ENCODE measurements at regions not wholly inside any gene's neighbourhood (a gene's known extent, or its start where the extent isn't known, plus 50 kb on each side); places are given as distances from the start of the nearest gene placed in this dataset.
"Not testable (repeated sequence)": the region's sequence is repeated elsewhere in the genome, so short reads cannot be mapped to it uniquely, and the experiment has no call there.

- not testable (repeated sequence) for H3K27me3 Mint-ChIP-seq (ENCODE audit: low read depth); ATAC-seq; H3K4me1 Mint-ChIP-seq (ENCODE audit: low read depth); H3K36me3 Mint-ChIP-seq (ENCODE audit: insufficient read depth); DNase-seq; H3K4me3 Mint-ChIP-seq
- H3K9me3 Mint-ChIP-seq, result peaks cover 19% of the 10 kb centered on the region
Measured at GRCh38 chr12:86709017-86709416, 452.8 kb upstream of the MGAT4C start.

GRCh38 chr12:86698641-86698980, 442.4 kb upstream of the MGAT4C start:
- DNase-seq (no peak), ATAC-seq (no peak)
- H3K36me3 Mint-ChIP-seq (ENCODE audit: insufficient read depth), result no peaks in the 10 kb centered on the region
- no peak overlapping the region for H3K4me3 Mint-ChIP-seq
- no peaks in the 10 kb centered on the region for H3K27me3 Mint-ChIP-seq (ENCODE audit: low read depth)
- no peaks in the 10 kb centered on the region for H3K4me1 Mint-ChIP-seq (ENCODE audit: low read depth)
- H3K9me3 Mint-ChIP-seq, result peaks cover 15% of the 10 kb centered on the region

GRCh38 chr12:86697916-86698640, 441.9 kb upstream of the MGAT4C start:
- peaks cover 15% of the 10 kb centered on the region for H3K9me3 Mint-ChIP-seq

GRCh38 chr12:86683568-86684304, 427.5 kb upstream of the MGAT4C start:
- Mint-ChIP-seq H3K36me3 (ENCODE audit: insufficient read depth) (no peaks in the 10 kb centered on the region), H3K27me3 (ENCODE audit: low read depth) (no peaks in the 10 kb centered on the region), H3K4me1 (ENCODE audit: low read depth) (no peaks in the 10 kb centered on the region), H3K4me3 (no peak overlapping the region), H3K9me3 (peaks cover 19% of the 10 kb centered on the region)
- ATAC-seq (no peak), DNase-seq (no peak)

More at GRCh38 chr12:86697916-86698640, 441.9 kb upstream of the MGAT4C start:
- Mint-ChIP-seq H3K27me3 (ENCODE audit: low read depth) (no peaks in the 10 kb centered on the region), H3K36me3 (ENCODE audit: insufficient read depth) (no peaks in the 10 kb centered on the region), H3K4me3 (no peak overlapping the region), H3K4me1 (ENCODE audit: low read depth) (no peaks in the 10 kb centered on the region)
- ATAC-seq (no peak), DNase-seq (no peak)

- H3K27me3 Mint-ChIP-seq (ENCODE audit: low read depth), result no peaks in the 10 kb centered on the region
- no peak overlapping the region for H3K4me3 Mint-ChIP-seq
- DNase-seq (no peak), ATAC-seq (no peak)
- no peaks in the 10 kb centered on the region for H3K36me3 Mint-ChIP-seq (ENCODE audit: insufficient read depth)
- H3K9me3 Mint-ChIP-seq, result peaks cover 13% of the 10 kb centered on the region
- no peaks in the 10 kb centered on the region for H3K4me1 Mint-ChIP-seq (ENCODE audit: low read depth)
Measured at GRCh38 chr12:86681060-86681459, 424.9 kb upstream of the MGAT4C start.

- Mint-ChIP-seq H3K36me3 (ENCODE audit: insufficient read depth) (no peaks in the 10 kb centered on the region), H3K9me3 (peaks cover 5% of the 10 kb centered on the region), H3K4me3 (no peak overlapping the region), H3K27me3 (ENCODE audit: low read depth) (no peaks in the 10 kb centered on the region), H3K4me1 (ENCODE audit: low read depth) (no peaks in the 10 kb centered on the region)
- DNase-seq, result no peak
- ATAC-seq, result no peak
Measured at GRCh38 chr12:86675197-86675596, 419.0 kb upstream of the MGAT4C start.

GRCh38 chr12:86670986-86671385, 414.8 kb upstream of the MGAT4C start:
- DNase-seq, result no peak

GRCh38 chr12:86669010-86669409, 412.8 kb upstream of the MGAT4C start:
- Mint-ChIP-seq H3K4me3 (no peak overlapping the region), H3K4me1 (ENCODE audit: low read depth) (no peaks in the 10 kb centered on the region), H3K9me3 (peaks cover 12% of the 10 kb centered on the region)

More at GRCh38 chr12:86670986-86671385, 414.8 kb upstream of the MGAT4C start:
- H3K27me3 Mint-ChIP-seq (ENCODE audit: low read depth), result no peaks in the 10 kb centered on the region
- H3K4me3 Mint-ChIP-seq, result no peak overlapping the region
- no peak for ATAC-seq
- H3K4me1 Mint-ChIP-seq (ENCODE audit: low read depth), result no peaks in the 10 kb centered on the region
- peaks cover 8% of the 10 kb centered on the region for H3K9me3 Mint-ChIP-seq
- H3K36me3 Mint-ChIP-seq (ENCODE audit: insufficient read depth), result no peaks in the 10 kb centered on the region

GRCh38 chr12:86666316-86666715, 410.1 kb upstream of the MGAT4C start:
- Mint-ChIP-seq H3K27me3 (ENCODE audit: low read depth) (no peaks in the 10 kb centered on the region), H3K4me1 (ENCODE audit: low read depth) (no peaks in the 10 kb centered on the region), H3K9me3 (peaks cover 8% of the 10 kb centered on the region), H3K36me3 (ENCODE audit: insufficient read depth) (no peaks in the 10 kb centered on the region), H3K4me3 (no peak overlapping the region)
- ATAC-seq (no peak), DNase-seq (no peak)

More at GRCh38 chr12:86669010-86669409, 412.8 kb upstream of the MGAT4C start:
- no peak for ATAC-seq
- H3K36me3 Mint-ChIP-seq (ENCODE audit: insufficient read depth), result no peaks in the 10 kb centered on the region
- H3K27me3 Mint-ChIP-seq (ENCODE audit: low read depth), result no peaks in the 10 kb centered on the region
- DNase-seq, result no peak

- Mint-ChIP-seq H3K36me3 (ENCODE audit: insufficient read depth) (no peaks in the 10 kb centered on the region), H3K4me3 (no peak overlapping the region), H3K27me3 (ENCODE audit: low read depth) (no peaks in the 10 kb centered on the region), H3K4me1 (ENCODE audit: low read depth) (no peaks in the 10 kb centered on the region), H3K9me3 (peaks cover 6% of the 10 kb centered on the region)
- ATAC-seq, result no peak
- DNase-seq, result no peak
Measured at GRCh38 chr12:86663716-86664115, 407.5 kb upstream of the MGAT4C start.

- no peak for ATAC-seq
- no peak overlapping the region for H3K4me3 Mint-ChIP-seq
- H3K9me3 Mint-ChIP-seq, result peaks cover 6% of the 10 kb centered on the region
Measured at GRCh38 chr12:86663173-86663572, 407.0 kb upstream of the MGAT4C start.

GRCh38 chr12:86662464-86662863, 406.3 kb upstream of the MGAT4C start:
- H3K4me3 Mint-ChIP-seq, result no peak overlapping the region
- peaks cover 6% of the 10 kb centered on the region for H3K9me3 Mint-ChIP-seq
- H3K27me3 Mint-ChIP-seq (ENCODE audit: low read depth), result no peaks in the 10 kb centered on the region
- no peak for ATAC-seq
- no peak for DNase-seq
- no peaks in the 10 kb centered on the region for H3K36me3 Mint-ChIP-seq (ENCODE audit: insufficient read depth)
- no peaks in the 10 kb centered on the region for H3K4me1 Mint-ChIP-seq (ENCODE audit: low read depth)

More at GRCh38 chr12:86663173-86663572, 407.0 kb upstream of the MGAT4C start:
- no peaks in the 10 kb centered on the region for H3K27me3 Mint-ChIP-seq (ENCODE audit: low read depth)
- no peak for DNase-seq
- no peaks in the 10 kb centered on the region for H3K36me3 Mint-ChIP-seq (ENCODE audit: insufficient read depth)
- no peaks in the 10 kb centered on the region for H3K4me1 Mint-ChIP-seq (ENCODE audit: low read depth)

GRCh38 chr12:86660488-86661147, 404.4 kb upstream of the MGAT4C start:
- H3K9me3 Mint-ChIP-seq, result peaks cover 8% of the 10 kb centered on the region
- DNase-seq, result no peak
- no peak for ATAC-seq
- H3K4me1 Mint-ChIP-seq (ENCODE audit: low read depth), result no peaks in the 10 kb centered on the region
- H3K36me3 Mint-ChIP-seq (ENCODE audit: insufficient read depth), result no peaks in the 10 kb centered on the region
- no peaks in the 10 kb centered on the region for H3K27me3 Mint-ChIP-seq (ENCODE audit: low read depth)
- H3K4me3 Mint-ChIP-seq, result no peak overlapping the region

- ATAC-seq, result no peak
- Mint-ChIP-seq H3K4me3 (no peak overlapping the region), H3K36me3 (ENCODE audit: insufficient read depth) (no peaks in the 10 kb centered on the region), H3K4me1 (ENCODE audit: low read depth) (no peaks in the 10 kb centered on the region), H3K27me3 (ENCODE audit: low read depth) (no peaks in the 10 kb centered on the region), H3K9me3 (peaks cover 12% of the 10 kb centered on the region)
- DNase-seq, result no peak
Measured at GRCh38 chr12:86659985-86660384, 403.8 kb upstream of the MGAT4C start.

GRCh38 chr12:86658303-86658702, 402.1 kb upstream of the MGAT4C start:
- Mint-ChIP-seq H3K4me1 (ENCODE audit: low read depth) (no peaks in the 10 kb centered on the region), H3K4me3 (no peak overlapping the region), H3K36me3 (ENCODE audit: insufficient read depth) (no peaks in the 10 kb centered on the region), H3K27me3 (ENCODE audit: low read depth) (no peaks in the 10 kb centered on the region), H3K9me3 (peaks cover 10% of the 10 kb centered on the region)
- DNase-seq (no peak), ATAC-seq (no peak)
